Liver (tissue), 3 donors: ENCODE measurements at regions not wholly inside any gene's neighbourhood (a gene's known extent, or its start where the extent isn't known, plus 50 kb on each side); places are given as distances from the start of the nearest gene placed in this dataset.

Experiments
- FOXA1 ChIP-seq: IDR thresholded peaks from 2 replicates; pipeline ENCODE4 v1.6.1; 2016; ENCODE audit warnings: antibody characterized with exemption
- GABPA ChIP-seq, 2 donors: IDR thresholded peaks in 1 of 2; conservative IDR thresholded peaks in 1 of 2; 2 replicates each; pipeline ENCODE4 v1.6.1; 2016; ENCODE audit warnings: antibody characterized with exemption in 2 of 2, mild to moderate bottlenecking in 1 of 2, moderate library complexity in 1 of 2
- HNF4G ChIP-seq: IDR thresholded peaks from 2 replicates; pipeline ENCODE4 v1.6.1; 2016; ENCODE audit warnings: antibody characterized with exemption
- RAD21 ChIP-seq, 2 donors: IDR thresholded peaks; 2 replicates each; pipeline ENCODE4 v1.6.1; 2016; ENCODE audit warnings: antibody characterized with exemption in 2 of 2, mild to moderate bottlenecking in 2 of 2
- RXRA ChIP-seq, 2 donors: IDR thresholded peaks; 2 replicates each; pipeline ENCODE4 v1.6.1; 2017 to 2018; ENCODE audit warnings: antibody characterized with exemption in 2 of 2, mild to moderate bottlenecking in 1 of 2
- TF ChIP-seq, protein P1 (sequence below): fragments of 150-350 bp; IDR thresholded peaks from 2 replicates; pipeline ENCODE4 v1.5.1; 2017; ENCODE audit warnings: improper control_type of control experiment, low read depth, low read length; ENCODE audit not compliant: missing input control
- TF ChIP-seq, protein P2 (sequence below): IDR thresholded peaks from 2 replicates; pipeline ENCODE4 v1.6.1; 2016; ENCODE audit warnings: antibody characterized with exemption, mild to moderate bottlenecking
- TF ChIP-seq, protein P3 (sequence below): IDR thresholded peaks from 2 replicates; pipeline ENCODE4 v1.6.1; 2016; ENCODE audit warnings: antibody characterized with exemption
- TF ChIP-seq, protein P4 (sequence below): IDR thresholded peaks from 2 replicates; pipeline ENCODE4 v1.6.1; 2016; ENCODE audit warnings: antibody characterized with exemption
- donor health status: healthy.
- donor health status: healthy.

DNA sequence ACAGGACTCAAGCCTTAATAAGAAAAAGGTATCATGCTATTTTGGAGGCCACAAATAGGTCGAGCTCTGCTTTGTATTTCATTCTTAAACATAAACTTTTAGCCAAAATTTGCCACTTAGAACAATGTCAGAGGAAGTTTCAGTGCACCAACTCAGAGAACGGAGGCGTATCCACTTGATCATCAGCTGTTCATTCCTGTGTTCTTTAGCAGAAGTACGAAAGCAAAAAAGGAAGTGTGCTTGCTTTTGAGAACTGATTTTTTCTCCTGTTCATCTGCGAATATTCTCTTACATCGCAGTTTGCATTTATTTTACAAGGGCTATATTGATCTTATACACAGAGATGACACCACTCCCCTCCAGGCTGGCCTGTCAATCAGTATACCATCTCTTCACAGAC lies 188.6 kb upstream of the SOX5 start:
- TF ChIP-seq, protein P1, sequence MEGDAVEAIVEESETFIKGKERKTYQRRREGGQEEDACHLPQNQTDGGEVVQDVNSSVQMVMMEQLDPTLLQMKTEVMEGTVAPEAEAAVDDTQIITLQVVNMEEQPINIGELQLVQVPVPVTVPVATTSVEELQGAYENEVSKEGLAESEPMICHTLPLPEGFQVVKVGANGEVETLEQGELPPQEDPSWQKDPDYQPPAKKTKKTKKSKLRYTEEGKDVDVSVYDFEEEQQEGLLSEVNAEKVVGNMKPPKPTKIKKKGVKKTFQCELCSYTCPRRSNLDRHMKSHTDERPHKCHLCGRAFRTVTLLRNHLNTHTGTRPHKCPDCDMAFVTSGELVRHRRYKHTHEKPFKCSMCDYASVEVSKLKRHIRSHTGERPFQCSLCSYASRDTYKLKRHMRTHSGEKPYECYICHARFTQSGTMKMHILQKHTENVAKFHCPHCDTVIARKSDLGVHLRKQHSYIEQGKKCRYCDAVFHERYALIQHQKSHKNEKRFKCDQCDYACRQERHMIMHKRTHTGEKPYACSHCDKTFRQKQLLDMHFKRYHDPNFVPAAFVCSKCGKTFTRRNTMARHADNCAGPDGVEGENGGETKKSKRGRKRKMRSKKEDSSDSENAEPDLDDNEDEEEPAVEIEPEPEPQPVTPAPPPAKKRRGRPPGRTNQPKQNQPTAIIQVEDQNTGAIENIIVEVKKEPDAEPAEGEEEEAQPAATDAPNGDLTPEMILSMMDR = no peak
- TF ChIP-seq, protein P2, sequence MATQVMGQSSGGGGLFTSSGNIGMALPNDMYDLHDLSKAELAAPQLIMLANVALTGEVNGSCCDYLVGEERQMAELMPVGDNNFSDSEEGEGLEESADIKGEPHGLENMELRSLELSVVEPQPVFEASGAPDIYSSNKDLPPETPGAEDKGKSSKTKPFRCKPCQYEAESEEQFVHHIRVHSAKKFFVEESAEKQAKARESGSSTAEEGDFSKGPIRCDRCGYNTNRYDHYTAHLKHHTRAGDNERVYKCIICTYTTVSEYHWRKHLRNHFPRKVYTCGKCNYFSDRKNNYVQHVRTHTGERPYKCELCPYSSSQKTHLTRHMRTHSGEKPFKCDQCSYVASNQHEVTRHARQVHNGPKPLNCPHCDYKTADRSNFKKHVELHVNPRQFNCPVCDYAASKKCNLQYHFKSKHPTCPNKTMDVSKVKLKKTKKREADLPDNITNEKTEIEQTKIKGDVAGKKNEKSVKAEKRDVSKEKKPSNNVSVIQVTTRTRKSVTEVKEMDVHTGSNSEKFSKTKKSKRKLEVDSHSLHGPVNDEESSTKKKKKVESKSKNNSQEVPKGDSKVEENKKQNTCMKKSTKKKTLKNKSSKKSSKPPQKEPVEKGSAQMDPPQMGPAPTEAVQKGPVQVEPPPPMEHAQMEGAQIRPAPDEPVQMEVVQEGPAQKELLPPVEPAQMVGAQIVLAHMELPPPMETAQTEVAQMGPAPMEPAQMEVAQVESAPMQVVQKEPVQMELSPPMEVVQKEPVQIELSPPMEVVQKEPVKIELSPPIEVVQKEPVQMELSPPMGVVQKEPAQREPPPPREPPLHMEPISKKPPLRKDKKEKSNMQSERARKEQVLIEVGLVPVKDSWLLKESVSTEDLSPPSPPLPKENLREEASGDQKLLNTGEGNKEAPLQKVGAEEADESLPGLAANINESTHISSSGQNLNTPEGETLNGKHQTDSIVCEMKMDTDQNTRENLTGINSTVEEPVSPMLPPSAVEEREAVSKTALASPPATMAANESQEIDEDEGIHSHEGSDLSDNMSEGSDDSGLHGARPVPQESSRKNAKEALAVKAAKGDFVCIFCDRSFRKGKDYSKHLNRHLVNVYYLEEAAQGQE = no peak
- TF ChIP-seq, protein P3, sequence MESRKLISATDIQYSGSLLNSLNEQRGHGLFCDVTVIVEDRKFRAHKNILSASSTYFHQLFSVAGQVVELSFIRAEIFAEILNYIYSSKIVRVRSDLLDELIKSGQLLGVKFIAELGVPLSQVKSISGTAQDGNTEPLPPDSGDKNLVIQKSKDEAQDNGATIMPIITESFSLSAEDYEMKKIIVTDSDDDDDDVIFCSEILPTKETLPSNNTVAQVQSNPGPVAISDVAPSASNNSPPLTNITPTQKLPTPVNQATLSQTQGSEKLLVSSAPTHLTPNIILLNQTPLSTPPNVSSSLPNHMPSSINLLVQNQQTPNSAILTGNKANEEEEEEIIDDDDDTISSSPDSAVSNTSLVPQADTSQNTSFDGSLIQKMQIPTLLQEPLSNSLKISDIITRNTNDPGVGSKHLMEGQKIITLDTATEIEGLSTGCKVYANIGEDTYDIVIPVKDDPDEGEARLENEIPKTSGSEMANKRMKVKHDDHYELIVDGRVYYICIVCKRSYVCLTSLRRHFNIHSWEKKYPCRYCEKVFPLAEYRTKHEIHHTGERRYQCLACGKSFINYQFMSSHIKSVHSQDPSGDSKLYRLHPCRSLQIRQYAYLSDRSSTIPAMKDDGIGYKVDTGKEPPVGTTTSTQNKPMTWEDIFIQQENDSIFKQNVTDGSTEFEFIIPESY = no peak
- TF ChIP-seq RXRA (IDR thresholded peaks at IDR 0.05) (no peak), GABPA (IDR thresholded peaks at IDR 0.05 in 1 of 2, conservative IDR thresholded peaks at IDR 0.05 in 1 of 2) (no peak), RAD21 (IDR thresholded peaks at IDR 0.05) (no peak), HNF4G (no peak), FOXA1 (no peak)
- TF ChIP-seq, protein P4, sequence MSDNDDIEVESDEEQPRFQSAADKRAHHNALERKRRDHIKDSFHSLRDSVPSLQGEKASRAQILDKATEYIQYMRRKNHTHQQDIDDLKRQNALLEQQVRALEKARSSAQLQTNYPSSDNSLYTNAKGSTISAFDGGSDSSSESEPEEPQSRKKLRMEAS = no peak
